ENCODE measurements at regions not wholly inside any gene's neighbourhood (a gene's known extent, or its start where the extent isn't known, plus 50 kb on each side); places are given as distances from the start of the nearest gene placed in this dataset.
A peak's percentile ranks its signal among the peaks of the same experiment; 100 is the strongest.

DNA sequence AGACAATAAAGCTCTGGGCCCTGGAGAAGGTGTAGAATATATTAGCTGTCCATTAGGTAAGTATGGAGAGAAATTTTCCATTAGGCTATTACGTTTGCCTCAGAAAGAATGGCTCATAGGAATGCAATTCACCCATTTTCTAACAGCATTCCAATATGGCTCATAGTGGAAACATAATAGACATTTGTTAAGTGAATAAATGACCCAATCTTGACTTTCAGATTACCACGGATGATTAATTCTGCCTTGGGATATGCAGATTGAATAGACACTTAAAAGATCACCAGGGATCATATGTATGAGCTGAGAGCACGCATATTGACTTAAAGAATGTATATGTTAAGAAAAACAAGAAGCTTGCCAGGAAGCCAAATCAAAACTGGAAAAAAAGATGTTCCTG, 209.1 kb upstream of the CDYL start:
- TF ChIP-seq YY1 (IDR thresholded peaks at IDR 0.05; ENCODE audit: low read depth) (no peak), FOXM1 (IDR thresholded peaks at IDR 0.05; ENCODE audit: borderline replicate concordance, low read depth) (peak; percentile 55; the same call in 1 of the 2 replicates), EGR1 (IDR thresholded peaks at IDR 0.05) (no peak), TEAD4 (IDR thresholded peaks at IDR 0.05) (peak; percentile 77), TAF1 (IDR thresholded peaks at IDR 0.05; ENCODE audit: low read depth) (no peak), EP300 (IDR thresholded peaks at IDR 0.05; ENCODE audit: borderline replicate concordance) (peak; percentile 88), CEBPB (IDR thresholded peaks at IDR 0.05) (no peak), CREB1 (IDR thresholded peaks at IDR 0.05; ENCODE audit: low read depth) (no peak), RAD21 (IDR thresholded peaks at IDR 0.05; ENCODE audit: low read depth) (no peak; the same call in 1 of the 2 replicates)
- TF ChIP-seq, protein P1, sequence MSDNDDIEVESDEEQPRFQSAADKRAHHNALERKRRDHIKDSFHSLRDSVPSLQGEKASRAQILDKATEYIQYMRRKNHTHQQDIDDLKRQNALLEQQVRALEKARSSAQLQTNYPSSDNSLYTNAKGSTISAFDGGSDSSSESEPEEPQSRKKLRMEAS (IDR thresholded peaks at IDR 0.05) = no peak
